GM23338 (cell line): ENCODE measurements at regions not wholly inside any gene's neighbourhood (a gene's known extent, or its start where the extent isn't known, plus 50 kb on each side); places are given as distances from the start of the nearest gene placed in this dataset.

Source experiments
- ATAC-seq: fragments of 200-7000 bp; cut with Tn5 transposase; 3 replicates; pipeline ENCODE4 v1.9.1; 2020
- DNase-seq: peaks from one replicate; pipeline ENCODE4 v3.0.0-alpha.2; 2015; ENCODE audit warnings: low spot score
- H2AFZ ChIP-seq: fragments of 200-600 bp; sonication (generic); 2 replicates; pipeline ENCODE4 v1.8.0; 2016; ENCODE audit warnings: antibody characterized with exemption, mild to moderate bottlenecking, moderate library complexity
- H3F3A ChIP-seq: fragments of 200-600 bp; sonication (generic); replicated peaks from 2 replicates; pipeline ENCODE4 v1.8.0; 2017; ENCODE audit warnings: antibody characterized with exemption, mixed run types, low read depth
- H3K27ac ChIP-seq: fragments of 200-600 bp; sonication (generic); 2 replicates; pipeline ENCODE4 v1.6.1; 2016; ENCODE audit warnings: low read depth
- H3K27me3 ChIP-seq: fragments of 200-600 bp; sonication (generic); 2 replicates; pipeline ENCODE4 v1.8.0; 2016; ENCODE audit warnings: mild to moderate bottlenecking, mixed run types, moderate library complexity; ENCODE audit not compliant: insufficient read depth
- H3K36me3 ChIP-seq: fragments of 200-600 bp; sonication (generic); 2 replicates; pipeline ENCODE4 v1.8.0; 2016; ENCODE audit warnings: mild to moderate bottlenecking; ENCODE audit not compliant: insufficient read depth
- H3K4me1 ChIP-seq: fragments of 200-600 bp; sonication (generic); 2 replicates; pipeline ENCODE4 v1.8.0; 2016; ENCODE audit warnings: mild to moderate bottlenecking, moderate library complexity; ENCODE audit not compliant: insufficient read depth
- H3K4me2 ChIP-seq: fragments of 200-600 bp; sonication (generic); 2 replicates; pipeline ENCODE4 v1.7.1; 2017; ENCODE audit warnings: mixed run types
- H3K4me3 ChIP-seq: fragments of 200-600 bp; sonication (generic); 2 replicates; pipeline ENCODE4 v1.6.1; 2016; ENCODE audit warnings: mixed run types
- H3K79me2 ChIP-seq: fragments of 200-600 bp; sonication (generic); replicated peaks from 2 replicates; pipeline ENCODE4 v1.8.0; 2017; ENCODE audit warnings: mild to moderate bottlenecking; ENCODE audit not compliant: insufficient read depth
- H3K9me2 ChIP-seq: fragments of 200-600 bp; sonication (generic); 2 replicates; pipeline ENCODE4 v1.8.0; 2017; ENCODE audit not compliant: insufficient read depth
- H4K20me1 ChIP-seq: fragments of 200-600 bp; sonication (generic); replicated peaks from 2 replicates; pipeline ENCODE4 v1.8.0; 2017; ENCODE audit warnings: mild to moderate bottlenecking; ENCODE audit not compliant: insufficient read depth
- H3K27ac Mint-ChIP-seq: 2 replicates; pipeline ENCODE4 v1.8.0; 2020; ENCODE audit warnings: inconsistent platforms, mild to moderate bottlenecking, moderate library complexity, mixed read lengths
- H3K27me3 Mint-ChIP-seq: 3 replicates; pipeline ENCODE4 v1.8.0; 2022; ENCODE audit warnings: low read depth, mild to moderate bottlenecking, moderate library complexity, mixed read lengths, inconsistent platforms; ENCODE audit not compliant: insufficient read depth, poor library complexity
- H3K36me3 Mint-ChIP-seq: 3 replicates; pipeline ENCODE4 v1.8.0; 2021; ENCODE audit warnings: low read depth, mild to moderate bottlenecking, inconsistent platforms, moderate library complexity, mixed read lengths
- H3K4me1 Mint-ChIP-seq: 3 replicates; pipeline ENCODE4 v1.8.0; 2020; ENCODE audit warnings: mild to moderate bottlenecking, inconsistent platforms, mixed read lengths
- H3K4me3 Mint-ChIP-seq: 3 replicates; pipeline ENCODE4 v1.8.0; 2021; ENCODE audit warnings: moderate library complexity, mild to moderate bottlenecking, inconsistent platforms, mixed read lengths
- H3K9me3 Mint-ChIP-seq: 3 replicates; pipeline ENCODE4 v1.8.0; 2020; ENCODE audit warnings: moderate library complexity, mild to moderate bottlenecking, inconsistent platforms, mixed read lengths
- CREB1 ChIP-seq: fragments of 250-450 bp; sonication (Bioruptor Pico); IDR thresholded peaks from 2 replicates; pipeline ENCODE4 v1.5.0; 2020; ENCODE audit warnings: low read depth, mild to moderate bottlenecking, moderate library complexity
- EZH2phosphoT487 ChIP-seq: fragments of 200-600 bp; sonication (generic); IDR thresholded peaks from one replicate; pipeline ENCODE4 v1.8.1; 2018; ENCODE audit warnings: antibody characterized with exemption; ENCODE audit not compliant: unreplicated experiment
- JUNB ChIP-seq: IDR thresholded peaks from one replicate; pipeline ENCODE4 v1.6.1; 2016; ENCODE audit warnings: antibody characterized with exemption; ENCODE audit not compliant: unreplicated experiment
- STAT1 ChIP-seq: IDR thresholded peaks from one replicate; pipeline ENCODE4 v1.6.1; 2016; ENCODE audit warnings: antibody characterized with exemption; ENCODE audit not compliant: unreplicated experiment
- TF ChIP-seq, protein P1 (sequence below): fragments of 250-450 bp; sonication (Bioruptor Pico); IDR thresholded peaks from 2 replicates; pipeline ENCODE4 v1.5.0; 2020; ENCODE audit warnings: mild to moderate bottlenecking, moderate library complexity
- TF ChIP-seq, protein P2 (sequence below), 2 experiments: fragments of 200-600 bp in 1 of 2; sonication (generic) in 1 of 2; conservative IDR thresholded peaks; 2 replicates each; pipeline versions ENCODE4 v1.5.1 to v1.6.1; 2016 to 2017; ENCODE audit warnings: antibody characterized with exemption in 2 of 2, low read depth in 2 of 2, mild to moderate bottlenecking in 2 of 2, moderate library complexity in 1 of 2
- TF ChIP-seq, protein P3 (sequence below): IDR thresholded peaks from 2 replicates; pipeline ENCODE4 v1.6.1; 2016; ENCODE audit warnings: antibody characterized with exemption

DNA sequence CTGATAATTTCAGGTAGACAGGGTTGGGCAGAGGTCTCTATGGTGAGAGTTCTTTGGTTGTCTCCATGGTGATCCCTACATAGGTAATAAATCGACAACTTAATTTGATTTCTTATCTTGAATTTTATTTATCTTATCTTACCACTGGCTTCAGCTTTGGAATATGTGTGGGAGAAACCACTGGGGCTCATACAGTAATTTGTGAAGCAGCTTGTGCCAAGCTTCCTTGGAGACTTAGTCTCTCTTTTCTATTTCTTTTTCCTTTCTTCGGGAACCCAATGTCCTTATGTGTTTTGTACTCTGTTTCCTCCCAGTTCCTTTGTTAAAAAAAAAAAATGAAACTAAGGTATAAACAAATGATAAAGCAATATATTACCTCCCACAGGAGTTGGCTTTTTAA is 242.4 kb upstream of the CNKSR2 start:
- no peaks in the 10 kb centered on the region for H3K36me3 ChIP-seq
- no peak overlapping the region for H3K4me3 ChIP-seq
- DNase-seq = no peak
- no peaks in the 10 kb centered on the region for H3K4me1 ChIP-seq
- H3K27me3 Mint-ChIP-seq = no peaks in the 10 kb centered on the region
- no peak overlapping the region for H2AFZ ChIP-seq
- H3K27me3 ChIP-seq = no peaks in the 10 kb centered on the region
- H3K9me2 ChIP-seq = no peaks in the 10 kb centered on the region
- no peaks in the 10 kb centered on the region for H3K79me2 ChIP-seq
- H3K36me3 Mint-ChIP-seq = peaks cover 4% of the 10 kb centered on the region; the same call in 2 of the 3 replicates
- no peak for ATAC-seq
- no peak for TF ChIP-seq STAT1
- TF ChIP-seq CREB1 (CRISPR knock-in tag) = no peak
- TF ChIP-seq, protein P1, sequence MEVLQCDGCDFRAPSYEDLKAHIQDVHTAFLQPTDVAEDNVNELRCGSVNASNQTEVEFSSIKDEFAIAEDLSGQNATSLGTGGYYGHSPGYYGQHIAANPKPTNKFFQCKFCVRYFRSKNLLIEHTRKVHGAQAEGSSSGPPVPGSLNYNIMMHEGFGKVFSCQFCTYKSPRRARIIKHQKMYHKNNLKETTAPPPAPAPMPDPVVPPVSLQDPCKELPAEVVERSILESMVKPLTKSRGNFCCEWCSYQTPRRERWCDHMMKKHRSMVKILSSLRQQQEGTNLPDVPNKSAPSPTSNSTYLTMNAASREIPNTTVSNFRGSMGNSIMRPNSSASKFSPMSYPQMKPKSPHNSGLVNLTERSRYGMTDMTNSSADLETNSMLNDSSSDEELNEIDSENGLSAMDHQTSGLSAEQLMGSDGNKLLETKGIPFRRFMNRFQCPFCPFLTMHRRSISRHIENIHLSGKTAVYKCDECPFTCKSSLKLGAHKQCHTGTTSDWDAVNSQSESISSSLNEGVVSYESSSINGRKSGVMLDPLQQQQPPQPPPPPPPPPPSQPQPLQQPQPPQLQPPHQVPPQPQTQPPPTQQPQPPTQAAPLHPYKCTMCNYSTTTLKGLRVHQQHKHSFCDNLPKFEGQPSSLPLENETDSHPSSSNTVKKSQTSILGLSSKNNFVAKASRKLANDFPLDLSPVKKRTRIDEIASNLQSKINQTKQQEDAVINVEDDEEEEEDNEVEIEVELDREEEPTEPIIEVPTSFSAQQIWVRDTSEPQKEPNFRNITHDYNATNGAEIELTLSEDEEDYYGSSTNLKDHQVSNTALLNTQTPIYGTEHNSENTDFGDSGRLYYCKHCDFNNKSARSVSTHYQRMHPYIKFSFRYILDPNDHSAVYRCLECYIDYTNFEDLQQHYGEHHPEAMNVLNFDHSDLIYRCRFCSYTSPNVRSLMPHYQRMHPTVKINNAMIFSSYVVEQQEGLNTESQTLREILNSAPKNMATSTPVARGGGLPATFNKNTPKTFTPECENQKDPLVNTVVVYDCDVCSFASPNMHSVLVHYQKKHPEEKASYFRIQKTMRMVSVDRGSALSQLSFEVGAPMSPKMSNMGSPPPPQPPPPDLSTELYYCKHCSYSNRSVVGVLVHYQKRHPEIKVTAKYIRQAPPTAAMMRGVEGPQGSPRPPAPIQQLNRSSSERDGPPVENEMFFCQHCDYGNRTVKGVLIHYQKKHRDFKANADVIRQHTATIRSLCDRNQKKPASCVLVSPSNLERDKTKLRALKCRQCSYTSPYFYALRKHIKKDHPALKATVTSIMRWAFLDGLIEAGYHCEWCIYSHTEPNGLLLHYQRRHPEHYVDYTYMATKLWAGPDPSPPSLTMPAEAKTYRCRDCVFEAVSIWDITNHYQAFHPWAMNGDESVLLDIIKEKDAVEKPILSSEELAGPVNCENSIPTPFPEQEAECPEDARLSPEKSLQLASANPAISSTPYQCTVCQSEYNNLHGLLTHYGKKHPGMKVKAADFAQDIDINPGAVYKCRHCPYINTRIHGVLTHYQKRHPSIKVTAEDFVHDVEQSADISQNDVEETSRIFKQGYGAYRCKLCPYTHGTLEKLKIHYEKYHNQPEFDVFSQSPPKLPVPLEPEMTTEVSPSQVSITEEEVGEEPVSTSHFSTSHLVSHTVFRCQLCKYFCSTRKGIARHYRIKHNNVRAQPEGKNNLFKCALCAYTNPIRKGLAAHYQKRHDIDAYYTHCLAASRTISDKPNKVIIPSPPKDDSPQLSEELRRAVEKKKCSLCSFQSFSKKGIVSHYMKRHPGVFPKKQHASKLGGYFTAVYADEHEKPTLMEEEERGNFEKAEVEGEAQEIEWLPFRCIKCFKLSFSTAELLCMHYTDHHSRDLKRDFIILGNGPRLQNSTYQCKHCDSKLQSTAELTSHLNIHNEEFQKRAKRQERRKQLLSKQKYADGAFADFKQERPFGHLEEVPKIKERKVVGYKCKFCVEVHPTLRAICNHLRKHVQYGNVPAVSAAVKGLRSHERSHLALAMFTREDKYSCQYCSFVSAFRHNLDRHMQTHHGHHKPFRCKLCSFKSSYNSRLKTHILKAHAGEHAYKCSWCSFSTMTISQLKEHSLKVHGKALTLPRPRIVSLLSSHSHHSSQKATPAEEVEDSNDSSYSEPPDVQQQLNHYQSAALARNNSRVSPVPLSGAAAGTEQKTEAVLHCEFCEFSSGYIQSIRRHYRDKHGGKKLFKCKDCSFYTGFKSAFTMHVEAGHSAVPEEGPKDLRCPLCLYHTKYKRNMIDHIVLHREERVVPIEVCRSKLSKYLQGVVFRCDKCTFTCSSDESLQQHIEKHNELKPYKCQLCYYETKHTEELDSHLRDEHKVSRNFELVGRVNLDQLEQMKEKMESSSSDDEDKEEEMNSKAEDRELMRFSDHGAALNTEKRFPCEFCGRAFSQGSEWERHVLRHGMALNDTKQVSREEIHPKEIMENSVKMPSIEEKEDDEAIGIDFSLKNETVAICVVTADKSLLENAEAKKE = no peak
- TF ChIP-seq JUNB = no peak
- no peak for TF ChIP-seq EZH2phosphoT487
- TF ChIP-seq, protein P2, sequence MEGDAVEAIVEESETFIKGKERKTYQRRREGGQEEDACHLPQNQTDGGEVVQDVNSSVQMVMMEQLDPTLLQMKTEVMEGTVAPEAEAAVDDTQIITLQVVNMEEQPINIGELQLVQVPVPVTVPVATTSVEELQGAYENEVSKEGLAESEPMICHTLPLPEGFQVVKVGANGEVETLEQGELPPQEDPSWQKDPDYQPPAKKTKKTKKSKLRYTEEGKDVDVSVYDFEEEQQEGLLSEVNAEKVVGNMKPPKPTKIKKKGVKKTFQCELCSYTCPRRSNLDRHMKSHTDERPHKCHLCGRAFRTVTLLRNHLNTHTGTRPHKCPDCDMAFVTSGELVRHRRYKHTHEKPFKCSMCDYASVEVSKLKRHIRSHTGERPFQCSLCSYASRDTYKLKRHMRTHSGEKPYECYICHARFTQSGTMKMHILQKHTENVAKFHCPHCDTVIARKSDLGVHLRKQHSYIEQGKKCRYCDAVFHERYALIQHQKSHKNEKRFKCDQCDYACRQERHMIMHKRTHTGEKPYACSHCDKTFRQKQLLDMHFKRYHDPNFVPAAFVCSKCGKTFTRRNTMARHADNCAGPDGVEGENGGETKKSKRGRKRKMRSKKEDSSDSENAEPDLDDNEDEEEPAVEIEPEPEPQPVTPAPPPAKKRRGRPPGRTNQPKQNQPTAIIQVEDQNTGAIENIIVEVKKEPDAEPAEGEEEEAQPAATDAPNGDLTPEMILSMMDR (conservative IDR thresholded peaks at IDR 0.05; ENCODE audit: low read depth in 2 of 2) = no peak
- TF ChIP-seq, protein P3, sequence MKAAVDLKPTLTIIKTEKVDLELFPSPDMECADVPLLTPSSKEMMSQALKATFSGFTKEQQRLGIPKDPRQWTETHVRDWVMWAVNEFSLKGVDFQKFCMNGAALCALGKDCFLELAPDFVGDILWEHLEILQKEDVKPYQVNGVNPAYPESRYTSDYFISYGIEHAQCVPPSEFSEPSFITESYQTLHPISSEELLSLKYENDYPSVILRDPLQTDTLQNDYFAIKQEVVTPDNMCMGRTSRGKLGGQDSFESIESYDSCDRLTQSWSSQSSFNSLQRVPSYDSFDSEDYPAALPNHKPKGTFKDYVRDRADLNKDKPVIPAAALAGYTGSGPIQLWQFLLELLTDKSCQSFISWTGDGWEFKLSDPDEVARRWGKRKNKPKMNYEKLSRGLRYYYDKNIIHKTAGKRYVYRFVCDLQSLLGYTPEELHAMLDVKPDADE = no peak
- no peak overlapping the region for H3K27ac Mint-ChIP-seq
- H4K20me1 ChIP-seq = no peaks in the 10 kb centered on the region
- H3K27ac ChIP-seq = no peak overlapping the region
- no peaks in the 10 kb centered on the region for H3K4me1 Mint-ChIP-seq
- no peak overlapping the region for H3K4me3 Mint-ChIP-seq
- H3F3A ChIP-seq = no peaks in the 10 kb centered on the region
- 0 out of 3 replicates have a peak, but pooled peaks cover 2% of the 10 kb centered on the region for H3K9me3 Mint-ChIP-seq
- no peak overlapping the region for H3K4me2 ChIP-seq
